Choroid plexus epithelial cell (primary cell): ENCODE measurements at regions not wholly inside any gene's neighbourhood (a gene's known extent, or its start where the extent isn't known, plus 50 kb on each side); places are given as distances from the start of the nearest gene placed in this dataset.
A peak's percentile ranks its signal among the peaks of the same experiment; 100 is the strongest.

Experiments used
- DNase-seq: peaks from one replicate; pipeline ENCODE4 v3.0.0-alpha.2; 2010; ENCODE audit warnings: low read depth
- H3K4me3 ChIP-seq: 2 replicates; pipeline ENCODE4 v1.5.1; 2011; ENCODE audit warnings: low read depth, mild to moderate bottlenecking, control low read depth, low read length, moderate library complexity
- CTCF ChIP-seq: conservative IDR thresholded peaks from 2 replicates; pipeline ENCODE4 v1.5.1; 2011; ENCODE audit warnings: low read depth, mild to moderate bottlenecking, control low read depth, inconsistent platforms, low read length, moderate library complexity

GRCh38 chr20:6705926-6706548, 61.4 kb upstream of the BMP2 start:
- DNase-seq = no peak
- H3K4me3 ChIP-seq = no peak overlapping the region
- TF ChIP-seq CTCF = no peak

GRCh38 chr20:6705106-6705766, 62.2 kb upstream of the BMP2 start:
- DNase-seq = peak; percentile 39
- TF ChIP-seq CTCF = no peak
- H3K4me3 ChIP-seq = no peak overlapping the region

- H3K4me3 ChIP-seq = no peak overlapping the region
- TF ChIP-seq CTCF = no peak
- peak; percentile 81 for DNase-seq
These were observed 63.2 kb upstream of the BMP2 start for GRCh38 chr20:6704132-6704861.

GRCh38 chr20:6703656-6704055, 63.8 kb upstream of the BMP2 start:
- DNase-seq = no peak
- TF ChIP-seq CTCF = no peak
- H3K4me3 ChIP-seq = no peak overlapping the region

GRCh38 chr20:6703047-6703446, 64.4 kb upstream of the BMP2 start:
- H3K4me3 ChIP-seq = no peak overlapping the region
- no peak for TF ChIP-seq CTCF
- no peak for DNase-seq

GRCh38 chr20:6702144-6702543, 65.3 kb upstream of the BMP2 start:
- TF ChIP-seq CTCF = no peak
- no peak for DNase-seq
- no peak overlapping the region for H3K4me3 ChIP-seq
